Dedifferentiated amniotic fluid mesenchymal stem cell (primary cell): ENCODE measurements at regions not wholly inside any gene's neighbourhood (a gene's known extent, or its start where the extent isn't known, plus 50 kb on each side); places are given as distances from the start of the nearest gene placed in this dataset.
"Not testable (repeated sequence)": the region's sequence is repeated elsewhere in the genome, so short reads cannot be mapped to it uniquely, and the experiment has no call there.

Experiments used
- DNase-seq: peaks from one replicate; pipeline ENCODE4 v3.0.0-alpha.2; 2016; ENCODE audit errors: extremely low spot score

GRCh38 chr1:148432318-148432717, 50.8 kb downstream of the PPIAL4G start:
- not testable (repeated sequence) for DNase-seq

- DNase-seq: not testable (repeated sequence)
These were observed 53.2 kb downstream of the PPIAL4G start for GRCh38 chr1:148429856-148430255.

- DNase-seq: not testable (repeated sequence)
These were observed 56.0 kb downstream of the PPIAL4G start for GRCh38 chr1:148426940-148427611.

GRCh38 chr1:148426385-148426784, 56.7 kb downstream of the PPIAL4G start:
- DNase-seq: not testable (repeated sequence)

- DNase-seq: not testable (repeated sequence)
These were observed 58.7 kb downstream of the PPIAL4G start for GRCh38 chr1:148424143-148425003.

- not testable (repeated sequence) for DNase-seq
These were observed 60.2 kb downstream of the PPIAL4G start for GRCh38 chr1:148422921-148423320.

- DNase-seq: not testable (repeated sequence)
These were observed 65.9 kb downstream of the PPIAL4G start for GRCh38 chr1:148417241-148417640.

- not testable (repeated sequence) for DNase-seq
These were observed 69.7 kb downstream of the PPIAL4G start for GRCh38 chr1:148413385-148413784.

GRCh38 chr1:148404786-148405568, 78.1 kb downstream of the PPIAL4G start:
- DNase-seq: not testable (repeated sequence)

- DNase-seq: not testable (repeated sequence)
These were observed 79.2 kb downstream of the PPIAL4G start for GRCh38 chr1:148403925-148404324.

- DNase-seq: not testable (repeated sequence)
These were observed 80.0 kb downstream of the PPIAL4G start for GRCh38 chr1:148403085-148403456.

- not testable (repeated sequence) for DNase-seq
These were observed 80.7 kb downstream of the PPIAL4G start for GRCh38 chr1:148402152-148403084.

- not testable (repeated sequence) for DNase-seq
These were observed 85.6 kb downstream of the PPIAL4G start for GRCh38 chr1:148397516-148397915.

GRCh38 chr1:148392505-148392904, 90.6 kb downstream of the PPIAL4G start:
- not testable (repeated sequence) for DNase-seq

- DNase-seq: not testable (repeated sequence)
These were observed 91.8 kb downstream of the PPIAL4G start for GRCh38 chr1:148391323-148391722.

- DNase-seq: no peak
These were observed 94.1 kb downstream of the PPIAL4G start for GRCh38 chr1:148389027-148389339.

GRCh38 chr1:148388260-148389026, 94.7 kb downstream of the PPIAL4G start:
- peak; percentile 77 for DNase-seq

GRCh38 chr1:148387949-148388259, 95.2 kb downstream of the PPIAL4G start:
- not testable (repeated sequence) for DNase-seq

- not testable (repeated sequence) for DNase-seq
These were observed 95.8 kb downstream of the PPIAL4G start for GRCh38 chr1:148387122-148387948.

- DNase-seq: no peak
These were observed 96.5 kb downstream of the PPIAL4G start for GRCh38 chr1:148386617-148387016.
